Endodermal cell (in vitro differentiated cells): ENCODE measurements at regions not wholly inside any gene's neighbourhood (a gene's known extent, or its start where the extent isn't known, plus 50 kb on each side); places are given as distances from the start of the nearest gene placed in this dataset.

Experiments used
- DNase-seq: peaks from one replicate; pipeline ENCODE4 v3.0.0-alpha.2; 2017
- H3K27ac ChIP-seq: 2 replicates; pipeline ENCODE4 v1.5.1; 2013; ENCODE audit warnings: mild to moderate bottlenecking, low read depth, low read length, moderate library complexity
- H3K27me3 ChIP-seq: 2 replicates; pipeline ENCODE4 v1.6.1; 2013; ENCODE audit warnings: mild to moderate bottlenecking, low read length, moderate library complexity; ENCODE audit not compliant: insufficient read depth, control insufficient read depth, poor library complexity, severe bottlenecking
- H3K36me3 ChIP-seq: 2 replicates; pipeline ENCODE4 v1.7.0; 2013; ENCODE audit warnings: mild to moderate bottlenecking, low read length, moderate library complexity; ENCODE audit not compliant: control insufficient read depth, insufficient read depth
- H3K4me1 ChIP-seq: one replicate; pipeline ENCODE4 v1.7.0; 2013; ENCODE audit warnings: low read length; ENCODE audit not compliant: control insufficient read depth, insufficient read depth
- H3K4me3 ChIP-seq: 2 replicates; pipeline ENCODE4 v1.5.1; 2013; ENCODE audit warnings: mild to moderate bottlenecking, low read length, moderate library complexity
- H3K9ac ChIP-seq: 2 replicates; pipeline ENCODE4 v1.6.1; 2013; ENCODE audit warnings: mild to moderate bottlenecking, low read length, moderate library complexity; ENCODE audit not compliant: poor library complexity, severe bottlenecking; ENCODE audit errors: extremely low read depth
- H3K9me3 ChIP-seq: 2 replicates; pipeline ENCODE4 v1.6.1; 2013; ENCODE audit warnings: mild to moderate bottlenecking, low read length, moderate library complexity; ENCODE audit not compliant: control insufficient read depth
- H3K27ac Mint-ChIP-seq: 2 replicates; pipeline ENCODE4 v1.8.0; 2020; ENCODE audit warnings: mixed read lengths
- H3K27me3 Mint-ChIP-seq: 2 replicates; pipeline ENCODE4 v1.8.0; 2021; ENCODE audit warnings: mild to moderate bottlenecking, mixed read lengths; ENCODE audit not compliant: insufficient read depth
- H3K36me3 Mint-ChIP-seq: 2 replicates; pipeline ENCODE4 v1.8.0; 2020; ENCODE audit warnings: low read depth, mixed read lengths
- H3K4me1 Mint-ChIP-seq: 2 replicates; pipeline ENCODE4 v1.8.0; 2020; ENCODE audit warnings: mixed read lengths
- H3K4me3 Mint-ChIP-seq: 2 replicates; pipeline ENCODE4 v1.8.0; 2020; ENCODE audit warnings: mild to moderate bottlenecking, moderate library complexity, mixed read lengths
- H3K9me3 Mint-ChIP-seq: 2 replicates; pipeline ENCODE4 v1.8.0; 2020; ENCODE audit warnings: mild to moderate bottlenecking, mixed read lengths
- WGBS, 2 experiments: methylation state at CpG; one replicate each; pipeline versions ENCODE4 v1.1.5 to v1.1.7; 2013; ENCODE audit warnings: missing lambda C conversion rate in 2 of 2, mixed read lengths in 1 of 2; ENCODE audit not compliant: insufficient coverage in 1 of 2, insufficient read length in 1 of 2; 5-methylcytosine and 5-hydroxymethylcytosine counted together
- TF ChIP-seq, protein P1 (sequence below): fragments of 200-600 bp; sonication (generic); conservative IDR thresholded peaks from 2 replicates; pipeline ENCODE4 v1.5.0; 2021; ENCODE audit warnings: antibody characterized with exemption, mild to moderate bottlenecking

DNA sequence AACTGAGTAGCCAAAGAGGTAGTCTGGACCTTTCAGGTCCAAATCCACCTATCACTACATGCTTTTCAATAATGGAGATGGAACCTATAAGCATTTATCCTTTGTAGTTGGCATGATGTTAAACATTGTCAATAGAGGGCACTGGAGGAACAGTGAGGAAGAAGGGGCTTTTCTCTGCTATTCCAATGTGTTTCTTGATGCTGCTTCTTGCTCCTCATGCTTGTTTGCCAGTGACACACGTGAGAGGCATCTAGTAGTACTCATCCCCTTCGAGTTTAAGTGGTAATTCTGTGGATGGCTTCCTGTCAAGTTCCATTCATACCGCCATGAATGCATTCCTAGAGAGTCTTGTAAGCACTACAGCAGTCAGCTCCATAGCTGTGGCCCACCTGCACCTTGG lies 84.0 kb downstream of the NAA11 start:
- no peaks in the 10 kb centered on the region for H3K4me1 Mint-ChIP-seq
- TF ChIP-seq, protein P1, sequence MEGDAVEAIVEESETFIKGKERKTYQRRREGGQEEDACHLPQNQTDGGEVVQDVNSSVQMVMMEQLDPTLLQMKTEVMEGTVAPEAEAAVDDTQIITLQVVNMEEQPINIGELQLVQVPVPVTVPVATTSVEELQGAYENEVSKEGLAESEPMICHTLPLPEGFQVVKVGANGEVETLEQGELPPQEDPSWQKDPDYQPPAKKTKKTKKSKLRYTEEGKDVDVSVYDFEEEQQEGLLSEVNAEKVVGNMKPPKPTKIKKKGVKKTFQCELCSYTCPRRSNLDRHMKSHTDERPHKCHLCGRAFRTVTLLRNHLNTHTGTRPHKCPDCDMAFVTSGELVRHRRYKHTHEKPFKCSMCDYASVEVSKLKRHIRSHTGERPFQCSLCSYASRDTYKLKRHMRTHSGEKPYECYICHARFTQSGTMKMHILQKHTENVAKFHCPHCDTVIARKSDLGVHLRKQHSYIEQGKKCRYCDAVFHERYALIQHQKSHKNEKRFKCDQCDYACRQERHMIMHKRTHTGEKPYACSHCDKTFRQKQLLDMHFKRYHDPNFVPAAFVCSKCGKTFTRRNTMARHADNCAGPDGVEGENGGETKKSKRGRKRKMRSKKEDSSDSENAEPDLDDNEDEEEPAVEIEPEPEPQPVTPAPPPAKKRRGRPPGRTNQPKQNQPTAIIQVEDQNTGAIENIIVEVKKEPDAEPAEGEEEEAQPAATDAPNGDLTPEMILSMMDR, result peak; percentile 72
- Histone ChIP-seq H3K4me1 (no peaks in the 10 kb centered on the region), H3K27ac (no peak overlapping the region), H3K9me3 (peaks cover 14% of the 10 kb centered on the region), H3K36me3 (no peaks in the 10 kb centered on the region), H3K27me3 (peaks cover 5% of the 10 kb centered on the region), H3K9ac (no peak overlapping the region), H3K4me3 (no peak overlapping the region)
- H3K4me3 Mint-ChIP-seq, result no peak overlapping the region
- peak; percentile 53 for DNase-seq
- no peak overlapping the region for H3K27ac Mint-ChIP-seq
- peaks cover 22% of the 10 kb centered on the region for H3K9me3 Mint-ChIP-seq
- peaks cover 3% of the 10 kb centered on the region for H3K36me3 Mint-ChIP-seq
- no peaks in the 10 kb centered on the region for H3K27me3 Mint-ChIP-seq
- 43 to 49% methylated on average over 2 to 3 of the region's 3 CpGs for WGBS, 2 experiments

DNA sequence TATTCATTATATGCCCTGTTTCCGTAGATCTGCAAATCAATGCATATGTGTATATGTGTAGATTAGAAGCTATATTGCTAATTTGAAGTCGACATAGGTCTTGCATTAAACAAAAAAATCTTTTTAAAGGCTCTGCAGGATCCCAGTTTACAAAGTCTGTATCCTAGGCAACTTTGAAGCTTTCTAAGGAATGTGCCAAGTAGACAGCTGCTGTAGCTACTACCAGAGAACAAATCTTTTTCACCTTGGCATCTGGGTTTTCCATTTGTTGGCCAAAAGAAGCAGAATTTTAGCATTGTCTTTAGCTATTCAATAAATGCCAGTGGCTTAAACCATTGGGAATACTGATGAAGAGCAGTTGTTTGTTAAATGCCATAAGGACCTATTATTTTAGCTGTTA lies 88.0 kb downstream of the NAA11 start:
- H3K9me3 Mint-ChIP-seq, result no peaks in the 10 kb centered on the region
- H3K4me3 ChIP-seq, result no peak overlapping the region
- WGBS, 2 experiments, result 39 to 60% methylated on average over 1 to 2 of the region's 2 CpGs
- no peak for DNase-seq
- TF ChIP-seq, protein P1, result no peak
- no peaks in the 10 kb centered on the region for H3K36me3 Mint-ChIP-seq
- no peak overlapping the region for H3K9ac ChIP-seq
- no peaks in the 10 kb centered on the region for H3K27me3 Mint-ChIP-seq
- H3K36me3 ChIP-seq, result no peaks in the 10 kb centered on the region
- H3K27me3 ChIP-seq, result no peaks in the 10 kb centered on the region
- H3K4me1 ChIP-seq, result no peaks in the 10 kb centered on the region
- no peak overlapping the region for H3K4me3 Mint-ChIP-seq
- H3K27ac Mint-ChIP-seq, result no peak overlapping the region
- peak overlapping the region; percentile 61 for H3K27ac ChIP-seq
- H3K4me1 Mint-ChIP-seq, result no peaks in the 10 kb centered on the region
- peaks cover under 1% of the 10 kb centered on the region for H3K9me3 ChIP-seq

DNA sequence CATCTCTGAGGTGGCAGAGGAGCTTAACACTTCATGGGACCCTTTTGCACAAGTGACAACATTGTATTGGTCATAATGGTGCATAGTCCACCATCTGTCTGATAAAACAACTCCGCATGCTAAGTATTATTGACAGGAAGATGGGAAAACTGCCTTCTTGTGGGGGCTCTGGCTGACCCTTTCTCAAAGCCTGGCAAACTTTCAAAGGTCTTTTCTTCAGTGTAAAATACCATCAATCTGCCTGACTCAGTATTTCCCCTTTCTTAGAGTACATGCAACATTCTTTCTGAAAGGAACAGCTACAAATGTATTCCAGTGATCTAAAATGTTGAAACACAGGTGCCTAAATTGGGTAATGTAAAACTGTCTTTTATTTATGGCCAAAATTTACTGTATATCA lies 89.1 kb downstream of the NAA11 start:
- Mint-ChIP-seq H3K27me3 (no peaks in the 10 kb centered on the region), H3K36me3 (no peaks in the 10 kb centered on the region)

More for the DNA sequence above, 89.1 kb downstream of the NAA11 start:
- no peak overlapping the region for H3K4me3 Mint-ChIP-seq
- Histone ChIP-seq H3K36me3 (no peaks in the 10 kb centered on the region), H3K9ac (no peak overlapping the region), H3K27me3 (no peaks in the 10 kb centered on the region), H3K9me3 (no peaks in the 10 kb centered on the region), H3K4me1 (no peaks in the 10 kb centered on the region), H3K4me3 (no peak overlapping the region), H3K27ac (no peak overlapping the region)
- no peak overlapping the region for H3K27ac Mint-ChIP-seq
- no peaks in the 10 kb centered on the region for H3K9me3 Mint-ChIP-seq
- WGBS, 2 experiments, result 78 to 97% methylated on average over 1 of the region's 1 CpG
- TF ChIP-seq, protein P1, result no peak
- DNase-seq, result no peak
- H3K4me1 Mint-ChIP-seq, result no peaks in the 10 kb centered on the region
